Type B pancreatic cell (in vitro differentiated cells): ENCODE measurements at regions not wholly inside any gene's neighbourhood (a gene's known extent, or its start where the extent isn't known, plus 50 kb on each side); places are given as distances from the start of the nearest gene placed in this dataset.

Source experiments
- DNase-seq: peaks from one replicate; pipeline ENCODE4 v3.0.0; 2021; ENCODE audit warnings: mixed read lengths; ENCODE audit not compliant: unreplicated experiment; ENCODE audit errors: extremely low spot score
- H3K27ac Mint-ChIP-seq: 2 replicates; pipeline ENCODE4 v1.8.0; 2021; ENCODE audit warnings: mild to moderate bottlenecking, mixed read lengths
- H3K27me3 Mint-ChIP-seq: 2 replicates; pipeline ENCODE4 v1.8.0; 2021; ENCODE audit warnings: mixed read lengths
- H3K36me3 Mint-ChIP-seq: 2 replicates; pipeline ENCODE4 v1.8.0; 2021; ENCODE audit warnings: mixed read lengths
- H3K4me1 Mint-ChIP-seq: one replicate; pipeline ENCODE4 v1.8.0; 2021; ENCODE audit warnings: mixed read lengths; ENCODE audit not compliant: unreplicated experiment
- H3K4me3 Mint-ChIP-seq: 2 replicates; pipeline ENCODE4 v1.8.0; 2021; ENCODE audit warnings: mild to moderate bottlenecking, mixed read lengths
- H3K9me3 Mint-ChIP-seq: 2 replicates; pipeline ENCODE4 v1.8.0; 2021; ENCODE audit warnings: mixed read lengths
- TF ChIP-seq, protein P1 (sequence below): fragments of 200-600 bp; sonication (generic); conservative IDR thresholded peaks from 2 replicates; pipeline ENCODE4 v1.5.0; 2021; ENCODE audit warnings: antibody characterized with exemption, mild to moderate bottlenecking

DNA sequence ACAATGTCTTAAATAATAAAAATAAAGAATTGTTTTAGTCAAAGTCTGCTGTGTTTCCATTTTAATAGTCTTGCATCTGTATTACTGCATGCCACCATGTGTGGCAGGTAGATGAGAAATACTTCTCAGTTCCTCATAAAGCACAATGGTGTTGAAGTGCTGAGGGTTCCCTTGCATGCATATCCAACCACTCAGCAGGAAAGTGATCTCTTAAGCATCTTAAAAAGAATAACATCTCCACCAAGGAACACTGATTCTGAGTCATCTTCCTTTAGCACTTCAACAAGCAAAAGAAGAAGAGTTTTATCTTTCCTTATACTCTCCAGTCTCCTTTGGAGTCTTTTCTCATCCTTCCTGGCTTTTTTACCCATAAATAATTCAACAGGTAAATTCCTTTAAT is 602.0 kb downstream of the TBL1XR1 start:
- Mint-ChIP-seq H3K9me3 (no peaks in the 10 kb centered on the region), H3K27me3 (no peaks in the 10 kb centered on the region), H3K4me1 (no peaks in the 10 kb centered on the region), H3K27ac (no peak overlapping the region), H3K4me3 (no peak overlapping the region), H3K36me3 (no peaks in the 10 kb centered on the region)
- no peak for DNase-seq
- TF ChIP-seq, protein P1, sequence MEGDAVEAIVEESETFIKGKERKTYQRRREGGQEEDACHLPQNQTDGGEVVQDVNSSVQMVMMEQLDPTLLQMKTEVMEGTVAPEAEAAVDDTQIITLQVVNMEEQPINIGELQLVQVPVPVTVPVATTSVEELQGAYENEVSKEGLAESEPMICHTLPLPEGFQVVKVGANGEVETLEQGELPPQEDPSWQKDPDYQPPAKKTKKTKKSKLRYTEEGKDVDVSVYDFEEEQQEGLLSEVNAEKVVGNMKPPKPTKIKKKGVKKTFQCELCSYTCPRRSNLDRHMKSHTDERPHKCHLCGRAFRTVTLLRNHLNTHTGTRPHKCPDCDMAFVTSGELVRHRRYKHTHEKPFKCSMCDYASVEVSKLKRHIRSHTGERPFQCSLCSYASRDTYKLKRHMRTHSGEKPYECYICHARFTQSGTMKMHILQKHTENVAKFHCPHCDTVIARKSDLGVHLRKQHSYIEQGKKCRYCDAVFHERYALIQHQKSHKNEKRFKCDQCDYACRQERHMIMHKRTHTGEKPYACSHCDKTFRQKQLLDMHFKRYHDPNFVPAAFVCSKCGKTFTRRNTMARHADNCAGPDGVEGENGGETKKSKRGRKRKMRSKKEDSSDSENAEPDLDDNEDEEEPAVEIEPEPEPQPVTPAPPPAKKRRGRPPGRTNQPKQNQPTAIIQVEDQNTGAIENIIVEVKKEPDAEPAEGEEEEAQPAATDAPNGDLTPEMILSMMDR, result no peak

DNA sequence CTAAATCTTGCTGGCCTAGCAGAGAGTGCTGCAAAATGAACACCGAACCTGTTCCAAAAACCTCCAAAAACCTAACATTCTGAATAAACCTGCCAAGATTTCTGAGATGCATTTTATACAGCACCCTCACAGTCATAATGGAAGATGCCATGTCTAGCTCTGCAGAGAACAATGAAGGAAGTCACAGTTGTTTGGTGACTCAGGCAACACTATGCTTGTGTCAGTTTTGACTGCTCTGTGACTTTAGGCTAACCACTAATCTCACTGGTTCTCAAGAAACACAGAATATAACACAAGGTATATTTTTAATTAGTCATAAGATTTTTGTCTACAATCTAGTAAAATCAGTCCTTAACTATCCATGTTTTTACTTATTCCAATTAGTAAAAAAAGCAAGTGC is 606.6 kb downstream of the TBL1XR1 start:
- no peak for DNase-seq
- H3K4me1 Mint-ChIP-seq, result no peaks in the 10 kb centered on the region
- no peak overlapping the region for H3K4me3 Mint-ChIP-seq
- no peaks in the 10 kb centered on the region for H3K36me3 Mint-ChIP-seq
- H3K9me3 Mint-ChIP-seq, result no peaks in the 10 kb centered on the region
- no peaks in the 10 kb centered on the region for H3K27me3 Mint-ChIP-seq
- TF ChIP-seq, protein P1, result no peak
- H3K27ac Mint-ChIP-seq, result no peak overlapping the region

DNA sequence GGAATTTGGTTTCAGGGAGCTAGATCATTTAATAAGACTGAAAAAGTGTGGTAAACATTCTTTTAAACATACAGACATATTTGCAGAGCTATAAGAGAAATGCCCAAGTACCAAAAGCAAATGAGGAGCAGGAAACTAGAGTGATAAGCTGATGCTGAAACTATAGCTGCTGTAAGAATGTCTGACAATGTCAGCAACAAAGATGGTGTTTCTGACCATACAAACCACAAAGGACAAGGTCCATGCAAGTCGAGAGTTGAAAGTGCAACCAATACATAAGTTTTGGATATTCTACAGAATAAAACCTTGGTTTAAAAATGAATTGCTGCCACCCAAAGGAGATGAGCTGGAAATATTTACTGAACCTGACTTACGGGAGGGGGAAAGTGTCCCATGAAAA is 610.2 kb downstream of the TBL1XR1 start:
- Mint-ChIP-seq H3K27me3 (no peaks in the 10 kb centered on the region), H3K4me3 (no peak overlapping the region), H3K4me1 (no peaks in the 10 kb centered on the region)

DNA sequence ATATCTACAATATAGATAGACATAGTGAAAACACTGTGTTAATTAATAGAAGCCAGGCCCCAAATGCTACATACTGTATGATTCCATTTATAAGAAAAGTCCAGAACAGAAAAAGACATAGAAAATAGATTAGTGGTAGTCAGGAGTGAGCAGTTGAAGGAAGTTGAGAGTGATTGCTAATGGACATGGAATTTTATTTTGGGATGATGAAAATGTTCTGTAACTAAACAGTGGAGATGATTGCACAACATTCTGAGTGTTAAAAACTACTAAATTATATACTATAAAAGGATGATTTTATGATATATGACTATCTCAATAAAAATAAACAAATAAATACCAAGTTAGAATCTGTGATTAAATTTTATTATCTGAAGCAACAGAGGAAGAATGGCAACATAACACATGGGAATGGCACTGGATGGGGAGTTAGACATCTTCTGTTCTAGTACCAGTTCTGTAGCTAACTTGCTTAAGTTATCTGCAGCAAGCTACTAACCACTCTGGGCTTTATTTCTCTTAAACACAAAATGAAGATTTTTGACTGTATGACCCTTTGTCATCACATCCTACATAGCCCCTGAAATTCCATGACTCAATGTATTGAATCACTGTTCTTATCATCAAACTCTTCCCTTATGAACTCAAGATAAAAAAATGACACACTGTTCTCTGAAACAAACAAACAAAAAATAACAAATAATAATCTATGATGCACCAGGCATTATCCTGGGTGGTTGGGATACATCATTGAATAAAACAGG is 612.7 kb downstream of the TBL1XR1 start:
- Mint-ChIP-seq H3K4me1 (no peaks in the 10 kb centered on the region), H3K36me3 (no peaks in the 10 kb centered on the region), H3K9me3 (peaks cover 8% of the 10 kb centered on the region), H3K27ac (no peak overlapping the region), H3K4me3 (no peak overlapping the region), H3K27me3 (no peaks in the 10 kb centered on the region)
- DNase-seq, result no peak
- TF ChIP-seq, protein P1, result no peak

More for the DNA sequence above, 610.2 kb downstream of the TBL1XR1 start:
- DNase-seq, result no peak
- no peaks in the 10 kb centered on the region for H3K9me3 Mint-ChIP-seq
- H3K27ac Mint-ChIP-seq, result no peak overlapping the region
- TF ChIP-seq, protein P1, result no peak
- H3K36me3 Mint-ChIP-seq, result no peaks in the 10 kb centered on the region

DNA sequence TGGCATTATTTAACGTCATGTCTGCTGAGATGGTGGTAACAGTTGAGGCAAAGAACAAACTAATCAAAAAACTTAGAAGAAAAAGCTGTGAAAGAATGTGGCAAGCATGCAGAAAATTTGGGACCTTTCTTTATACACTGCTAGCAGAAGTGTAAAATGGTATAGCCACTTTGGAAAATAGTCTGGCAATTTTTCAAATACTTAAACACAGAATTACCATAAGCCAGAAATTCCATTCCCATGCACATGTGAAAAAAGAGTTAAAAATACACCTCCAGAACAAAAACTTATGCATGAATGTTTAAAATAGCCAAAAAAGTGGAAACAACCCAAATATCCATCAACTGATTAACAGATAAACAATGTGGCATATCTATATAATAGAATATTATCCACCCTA is 613.3 kb downstream of the TBL1XR1 start:
- Mint-ChIP-seq H3K36me3 (no peaks in the 10 kb centered on the region), H3K4me3 (no peak overlapping the region), H3K27ac (no peak overlapping the region), H3K4me1 (no peaks in the 10 kb centered on the region), H3K27me3 (no peaks in the 10 kb centered on the region), H3K9me3 (peaks cover 8% of the 10 kb centered on the region)
- TF ChIP-seq, protein P1, result no peak
- no peak for DNase-seq

DNA sequence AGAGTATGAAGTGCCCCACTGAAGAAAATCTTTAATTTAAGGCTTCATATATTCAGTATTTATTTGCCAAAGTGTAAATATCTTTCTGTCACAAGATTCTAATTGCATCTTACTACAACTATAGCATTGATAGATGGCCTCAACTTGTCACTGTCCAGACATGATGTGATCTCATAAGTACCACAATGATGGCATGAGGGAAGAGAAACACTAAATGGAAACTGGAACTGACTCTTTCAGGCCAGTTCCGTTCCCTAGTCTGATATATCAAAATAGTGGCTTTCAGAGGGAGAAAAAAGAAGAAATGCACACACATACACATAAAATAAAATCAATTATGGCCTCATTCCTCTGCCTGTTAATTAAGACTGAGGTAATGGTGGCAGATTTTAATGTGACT is 615.7 kb downstream of the TBL1XR1 start:
- Mint-ChIP-seq H3K36me3 (no peaks in the 10 kb centered on the region), H3K4me1 (no peaks in the 10 kb centered on the region), H3K27ac (no peak overlapping the region), H3K4me3 (no peak overlapping the region), H3K9me3 (peaks cover 8% of the 10 kb centered on the region), H3K27me3 (no peaks in the 10 kb centered on the region)
- no peak for DNase-seq
- TF ChIP-seq, protein P1, result no peak
